Renal cortical epithelial cell (primary cell): ENCODE measurements at regions not wholly inside any gene's neighbourhood (a gene's known extent, or its start where the extent isn't known, plus 50 kb on each side); places are given as distances from the start of the nearest gene placed in this dataset.
"Not testable (repeated sequence)": the region's sequence is repeated elsewhere in the genome, so short reads cannot be mapped to it uniquely, and the experiment has no call there.

Source experiments
- DNase-seq: peaks from one replicate; pipeline ENCODE4 v3.0.0-alpha.2; 2011; ENCODE audit warnings: low read depth

GRCh38 chr6:56745971-56746370 lies 103.3 kb upstream of the DST start:
- DNase-seq: no peak

- no peak for DNase-seq
Observed at GRCh38 chr6:56745081-56745480, 102.4 kb upstream of the DST start.

GRCh38 chr6:56744528-56744927 lies 101.8 kb upstream of the DST start:
- no peak for DNase-seq

- peak; percentile 77 for DNase-seq
Observed at GRCh38 chr6:56742122-56742791, 99.6 kb upstream of the DST start.

GRCh38 chr6:56741472-56741871 lies 98.8 kb upstream of the DST start:
- DNase-seq: no peak

GRCh38 chr6:56739836-56740815 lies 97.4 kb upstream of the DST start:
- peak; percentile 54 for DNase-seq

GRCh38 chr6:56736804-56737203 lies 94.1 kb upstream of the DST start:
- DNase-seq: no peak

GRCh38 chr6:56734335-56734734 lies 91.6 kb upstream of the DST start:
- DNase-seq: no peak

GRCh38 chr6:56733211-56733697 lies 90.6 kb upstream of the DST start:
- no peak for DNase-seq

- no peak for DNase-seq
Observed at GRCh38 chr6:56732517-56732916, 89.8 kb upstream of the DST start.

GRCh38 chr6:56730663-56731529 lies 88.2 kb upstream of the DST start:
- DNase-seq: peak; percentile 91

GRCh38 chr6:56729719-56730118 lies 87.0 kb upstream of the DST start:
- peak; percentile 30 for DNase-seq

GRCh38 chr6:56729166-56729565 lies 86.5 kb upstream of the DST start:
- not testable (repeated sequence) for DNase-seq

- peak; percentile 47 for DNase-seq
Observed at GRCh38 chr6:56727097-56727850, 84.6 kb upstream of the DST start.

- no peak for DNase-seq
Observed at GRCh38 chr6:56725254-56725653, 82.6 kb upstream of the DST start.

GRCh38 chr6:56724455-56724854 lies 81.8 kb upstream of the DST start:
- peak; percentile 42 for DNase-seq

- no peak for DNase-seq
Observed at GRCh38 chr6:56720882-56721281, 78.2 kb upstream of the DST start.

GRCh38 chr6:56720202-56720601 lies 77.5 kb upstream of the DST start:
- not testable (repeated sequence) for DNase-seq

GRCh38 chr6:56719315-56720058 lies 76.8 kb upstream of the DST start:
- DNase-seq: not testable (repeated sequence)

GRCh38 chr6:56718236-56718635 lies 75.5 kb upstream of the DST start:
- DNase-seq: no peak
